ENCODE measurements at regions not wholly inside any gene's neighbourhood (a gene's known extent, or its start where the extent isn't known, plus 50 kb on each side); places are given as distances from the start of the nearest gene placed in this dataset.

DNA sequence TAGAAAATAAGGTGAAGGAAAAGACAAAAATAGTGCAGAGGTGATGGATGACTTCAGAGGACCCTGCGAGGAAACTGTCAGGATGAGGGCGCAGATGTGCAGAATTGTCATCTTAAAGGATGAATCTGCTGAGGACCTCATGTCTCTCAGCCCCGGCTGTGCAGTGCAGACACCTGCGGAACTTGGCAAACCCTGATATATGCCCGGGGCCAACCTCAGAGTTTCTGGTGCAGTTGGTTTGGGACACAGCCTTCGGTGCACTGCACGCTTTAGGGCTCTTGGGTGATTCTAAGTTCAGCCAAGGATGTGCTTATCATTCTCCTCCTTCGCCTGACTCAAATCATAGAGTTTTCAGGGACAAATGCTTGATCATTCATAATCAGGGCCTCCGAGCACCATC lies 310.1 kb downstream of the TCERG1L start:
- Histone ChIP-seq H3K36me3 (ENCODE audit: low read depth, low read length) (no peaks in the 10 kb centered on the region), H3K4me2 (ENCODE audit: low read length) (no peak overlapping the region), H4K20me1 (ENCODE audit: low read length) (no peaks in the 10 kb centered on the region), H3K4me1 (ENCODE audit: insufficient read depth, low read length) (no peaks in the 10 kb centered on the region), H3K79me2 (ENCODE audit: low read length) (no peaks in the 10 kb centered on the region), H3F3A (ENCODE audit: low read length, unreplicated experiment) (no peaks in the 10 kb centered on the region), H3K27ac (ENCODE audit: low read length) (no peak overlapping the region), H3K27me3 (ENCODE audit: low read length) (no peaks in the 10 kb centered on the region), H3K9me2 (replicated peaks; ENCODE audit: low read length) (no peaks in the 10 kb centered on the region), H3K9ac (ENCODE audit: low read length) (no peak overlapping the region), H2AFZ (ENCODE audit: low read length) (no peak overlapping the region), H3K4me3 (ENCODE audit: low read length) (no peak overlapping the region), H3K9me3 (ENCODE audit: low read length) (no peaks in the 10 kb centered on the region)
- no TSS peak for BruUV-seq (replicated peaks)
- intact Hi-C loops (cut with micrococcal nuclease): no loop called here
- ATAC-seq (no peak), DNase-seq (no peak)
- ChIA-PET CTCF (no interaction called here), POLR2A (ENCODE audit: unreplicated experiment) (no interaction called here)
- TF ChIP-seq EZH2 (IDR thresholded peaks at IDR 0.05; ENCODE audit: low read length, unreplicated experiment) (no peak), EZH2phosphoT487 (IDR thresholded peaks at IDR 0.05; ENCODE audit: borderline replicate concordance, low read length) (no peak)
- TF ChIP-seq, protein P1, sequence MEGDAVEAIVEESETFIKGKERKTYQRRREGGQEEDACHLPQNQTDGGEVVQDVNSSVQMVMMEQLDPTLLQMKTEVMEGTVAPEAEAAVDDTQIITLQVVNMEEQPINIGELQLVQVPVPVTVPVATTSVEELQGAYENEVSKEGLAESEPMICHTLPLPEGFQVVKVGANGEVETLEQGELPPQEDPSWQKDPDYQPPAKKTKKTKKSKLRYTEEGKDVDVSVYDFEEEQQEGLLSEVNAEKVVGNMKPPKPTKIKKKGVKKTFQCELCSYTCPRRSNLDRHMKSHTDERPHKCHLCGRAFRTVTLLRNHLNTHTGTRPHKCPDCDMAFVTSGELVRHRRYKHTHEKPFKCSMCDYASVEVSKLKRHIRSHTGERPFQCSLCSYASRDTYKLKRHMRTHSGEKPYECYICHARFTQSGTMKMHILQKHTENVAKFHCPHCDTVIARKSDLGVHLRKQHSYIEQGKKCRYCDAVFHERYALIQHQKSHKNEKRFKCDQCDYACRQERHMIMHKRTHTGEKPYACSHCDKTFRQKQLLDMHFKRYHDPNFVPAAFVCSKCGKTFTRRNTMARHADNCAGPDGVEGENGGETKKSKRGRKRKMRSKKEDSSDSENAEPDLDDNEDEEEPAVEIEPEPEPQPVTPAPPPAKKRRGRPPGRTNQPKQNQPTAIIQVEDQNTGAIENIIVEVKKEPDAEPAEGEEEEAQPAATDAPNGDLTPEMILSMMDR (conservative IDR thresholded peaks at IDR 0.05; ENCODE audit: low read depth, low read length): no peak

DNA sequence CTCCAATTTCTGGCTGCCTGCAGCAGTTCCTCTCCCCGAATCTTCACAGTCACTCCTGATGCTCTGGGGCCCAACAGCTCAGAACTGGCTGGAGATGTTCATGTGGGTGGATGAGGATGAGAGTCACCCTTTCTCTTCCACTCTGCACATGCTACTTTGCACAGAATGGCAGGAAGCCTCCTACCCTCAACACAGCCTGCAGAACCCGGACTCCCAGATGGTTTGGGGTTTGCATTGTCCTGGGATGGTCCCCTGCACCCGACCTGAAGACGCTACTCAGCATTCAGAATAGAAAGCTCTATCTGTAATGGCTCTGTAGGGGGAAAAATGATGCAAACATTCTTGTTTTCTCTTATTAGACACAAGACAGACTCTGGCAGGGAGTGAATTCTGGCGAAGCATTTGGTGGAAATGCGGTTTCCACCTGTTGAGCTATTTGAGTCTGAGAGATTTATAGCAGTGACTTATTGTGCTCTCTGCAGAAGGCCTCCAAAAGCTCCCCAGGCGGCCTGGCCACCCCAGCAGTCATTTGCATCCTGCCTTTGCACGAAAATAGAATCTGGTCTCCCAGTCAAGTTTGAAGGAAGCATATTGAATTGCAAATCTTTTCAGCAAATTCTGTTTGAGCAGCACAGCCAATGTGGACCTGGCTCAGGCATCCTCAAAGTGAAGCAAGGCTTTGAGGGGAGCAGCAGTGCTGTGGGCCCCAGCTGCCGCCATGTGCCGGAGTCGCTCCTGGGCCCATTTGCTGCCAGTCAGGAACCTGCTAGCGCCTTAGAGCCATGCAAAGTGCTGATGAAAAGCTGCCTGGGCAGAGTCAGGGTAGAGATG lies 309.3 kb downstream of the TCERG1L start:
- TF ChIP-seq EZH2phosphoT487 (IDR thresholded peaks at IDR 0.05; ENCODE audit: borderline replicate concordance, low read length): no peak
- TF ChIP-seq, protein P1 (conservative IDR thresholded peaks at IDR 0.05; ENCODE audit: low read depth, low read length): no peak
- TF ChIP-seq EZH2 (IDR thresholded peaks at IDR 0.05; ENCODE audit: low read length, unreplicated experiment): no peak
- no peaks in the 10 kb centered on the region for H4K20me1 ChIP-seq (ENCODE audit: low read length)
- ChIA-PET CTCF (no interaction called here), POLR2A (ENCODE audit: unreplicated experiment) (no interaction called here)
- ATAC-seq: no peak
- H3K9me2 ChIP-seq (replicated peaks; ENCODE audit: low read length): no peaks in the 10 kb centered on the region
- BruUV-seq (replicated peaks): no TSS peak
- no peak overlapping the region for H2AFZ ChIP-seq (ENCODE audit: low read length)
- H3K9ac ChIP-seq (ENCODE audit: low read length): no peak overlapping the region
- H3K9me3 ChIP-seq (ENCODE audit: low read length): no peaks in the 10 kb centered on the region
- H3K79me2 ChIP-seq (ENCODE audit: low read length): no peaks in the 10 kb centered on the region
- DNase-seq: no peak
- no peak overlapping the region for H3K4me3 ChIP-seq (ENCODE audit: low read length)
- no peaks in the 10 kb centered on the region for H3F3A ChIP-seq (ENCODE audit: low read length, unreplicated experiment)
- intact Hi-C loops (cut with micrococcal nuclease): no loop called here
- H3K27me3 ChIP-seq (ENCODE audit: low read length): no peaks in the 10 kb centered on the region
- no peaks in the 10 kb centered on the region for H3K4me1 ChIP-seq (ENCODE audit: insufficient read depth, low read length)
- no peaks in the 10 kb centered on the region for H3K36me3 ChIP-seq (ENCODE audit: low read depth, low read length)
- H3K4me2 ChIP-seq (ENCODE audit: low read length): no peak overlapping the region
- no peak overlapping the region for H3K27ac ChIP-seq (ENCODE audit: low read length)

DNA sequence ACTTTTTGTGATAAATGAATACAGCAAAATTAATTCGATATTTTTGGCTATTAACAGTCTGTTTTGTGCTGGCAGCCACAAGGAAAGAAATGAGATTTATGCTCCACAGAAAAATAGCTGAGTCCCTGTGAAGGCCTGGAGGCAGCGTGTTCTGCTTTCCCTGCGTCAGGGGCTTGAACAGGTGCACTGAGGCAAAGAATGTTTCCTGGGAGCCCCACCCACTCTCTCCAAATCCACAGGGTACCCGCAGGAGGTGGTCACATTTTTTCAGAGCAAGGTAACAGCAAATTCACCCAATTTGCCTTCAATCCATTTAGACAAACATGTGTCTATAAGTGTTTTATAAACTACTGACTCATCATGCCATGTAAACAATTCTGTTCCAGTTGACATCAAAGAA lies 308.1 kb downstream of the TCERG1L start:
- ATAC-seq (no peak), DNase-seq (no peak)
- Histone ChIP-seq H3K9me2 (replicated peaks; ENCODE audit: low read length) (no peaks in the 10 kb centered on the region), H2AFZ (ENCODE audit: low read length) (no peak overlapping the region), H4K20me1 (ENCODE audit: low read length) (no peaks in the 10 kb centered on the region), H3K79me2 (ENCODE audit: low read length) (no peaks in the 10 kb centered on the region), H3K4me2 (ENCODE audit: low read length) (no peak overlapping the region), H3K27me3 (ENCODE audit: low read length) (no peaks in the 10 kb centered on the region), H3K27ac (ENCODE audit: low read length) (no peak overlapping the region), H3K4me3 (ENCODE audit: low read length) (no peak overlapping the region), H3K4me1 (ENCODE audit: insufficient read depth, low read length) (no peaks in the 10 kb centered on the region), H3F3A (ENCODE audit: low read length, unreplicated experiment) (no peaks in the 10 kb centered on the region), H3K36me3 (ENCODE audit: low read depth, low read length) (no peaks in the 10 kb centered on the region), H3K9ac (ENCODE audit: low read length) (no peak overlapping the region), H3K9me3 (ENCODE audit: low read length) (no peaks in the 10 kb centered on the region)
- BruUV-seq (replicated peaks): no TSS peak
- ChIA-PET CTCF (no interaction called here), POLR2A (ENCODE audit: unreplicated experiment) (no interaction called here)
- intact Hi-C loops (cut with micrococcal nuclease): no loop called here
- TF ChIP-seq EZH2 (IDR thresholded peaks at IDR 0.05; ENCODE audit: low read length, unreplicated experiment) (no peak), EZH2phosphoT487 (IDR thresholded peaks at IDR 0.05; ENCODE audit: borderline replicate concordance, low read length) (no peak)
- TF ChIP-seq, protein P1 (conservative IDR thresholded peaks at IDR 0.05; ENCODE audit: low read depth, low read length): no peak
